Stimulated activated effector memory CD8-positive, alpha-beta T cell treated with anti-CD3 and anti-CD28 coated beads, Interleukin-12 subunit alpha, Interleukin-12 subunit beta, amount 100 ng/mL, for 72 hours (primary cell): ENCODE measurements at regions not wholly inside any gene's neighbourhood (a gene's known extent, or its start where the extent isn't known, plus 50 kb on each side); places are given as distances from the start of the nearest gene placed in this dataset.

Experiments
- ATAC-seq: fragments of 150-1000 bp; cut with Tn5 transposase; 2 replicates; pipeline ENCODE4 v1.10.0; 2021
- DNase-seq, 2 donors: peaks; one replicate each; pipeline ENCODE4 v3.0.0; 2021 to 2022; ENCODE audit warnings: low spot score in 2 of 2
- H3K27ac Mint-ChIP-seq: one replicate; pipeline ENCODE4 v1.8.0; 2022; ENCODE audit warnings: mild to moderate bottlenecking, mixed read lengths
- H3K36me3 Mint-ChIP-seq: one replicate; pipeline ENCODE4 v1.8.0; 2022; ENCODE audit warnings: mild to moderate bottlenecking, mixed read lengths
- H3K4me1 Mint-ChIP-seq: one replicate; pipeline ENCODE4 v1.8.0; 2022; ENCODE audit warnings: mixed read lengths
- H3K4me3 Mint-ChIP-seq: one replicate; pipeline ENCODE4 v1.8.0; 2022; ENCODE audit warnings: mild to moderate bottlenecking, mixed read lengths
- H3K9me3 Mint-ChIP-seq: one replicate; pipeline ENCODE4 v1.8.0; 2022; ENCODE audit warnings: mixed read lengths

DNA sequence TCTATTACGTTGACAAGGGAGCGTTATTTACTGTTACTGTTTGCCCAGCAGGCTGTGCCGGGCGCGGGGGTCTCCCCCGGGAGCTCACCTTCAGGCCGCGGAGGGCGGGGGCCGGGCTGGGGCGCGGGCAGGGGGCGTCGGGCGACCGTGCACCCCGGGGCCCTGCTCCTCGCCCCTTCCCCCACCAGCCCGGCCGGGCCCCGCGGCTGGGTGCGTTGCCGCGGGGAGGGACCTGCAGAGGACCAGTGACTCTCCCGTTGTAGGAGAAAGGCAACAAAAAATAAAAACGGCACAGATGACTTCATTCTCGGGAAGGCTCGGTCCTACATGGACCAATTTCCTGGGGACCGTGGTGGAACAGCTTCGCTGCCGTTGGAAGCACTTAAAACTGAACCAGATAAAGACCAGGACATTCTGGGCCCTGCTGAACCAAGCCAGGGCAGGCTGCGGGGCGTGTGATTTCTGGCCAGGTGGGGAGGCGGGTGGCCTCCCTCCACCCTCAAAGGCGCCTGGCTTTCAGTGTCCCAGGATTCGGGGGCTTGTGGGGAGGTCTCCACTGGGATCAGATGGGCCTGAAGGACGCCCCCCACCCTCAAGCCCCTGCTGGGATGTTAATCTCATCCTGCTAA lies 57.4 kb downstream of the IGLL1 start:
- Mint-ChIP-seq H3K36me3 (no peaks in the 10 kb centered on the region), H3K4me1 (no peaks in the 10 kb centered on the region), H3K9me3 (no peaks in the 10 kb centered on the region), H3K27ac (no peak overlapping the region), H3K4me3 (peak overlapping the region; percentile 51)
- ATAC-seq (no peak), DNase-seq (no peak)

DNA sequence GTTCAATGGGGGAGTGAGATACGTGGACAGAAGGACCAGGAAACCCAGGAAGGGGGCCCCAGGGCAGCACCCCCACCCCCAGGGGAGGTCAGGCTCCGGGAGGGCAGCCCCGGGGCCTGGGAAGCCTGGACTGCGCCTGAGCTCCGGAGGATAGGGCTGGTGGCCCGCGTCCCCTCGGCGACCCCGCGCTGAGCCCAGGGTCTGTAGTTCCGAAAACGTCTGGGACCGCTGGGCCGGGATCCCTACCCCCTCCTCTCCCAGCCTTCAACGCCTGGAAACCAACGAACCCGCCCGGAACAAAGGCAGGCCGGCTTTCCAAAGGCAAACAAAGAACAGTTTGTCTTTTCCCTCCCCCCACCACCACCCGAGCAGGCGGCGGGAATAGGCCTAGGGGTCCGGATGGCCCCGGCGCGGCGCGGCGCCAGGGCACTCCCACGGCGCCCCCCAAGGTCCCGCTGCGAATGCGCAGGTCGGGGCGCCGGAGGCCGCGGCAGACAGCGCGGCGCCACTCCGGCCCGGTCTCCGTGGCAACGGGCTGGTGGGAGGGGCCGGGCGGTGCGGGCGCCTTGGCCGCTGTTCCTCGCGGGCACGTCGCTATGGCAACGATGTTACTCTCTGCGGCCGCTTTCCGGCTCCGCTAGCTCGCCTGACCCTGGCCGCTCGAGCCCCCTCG lies 58.5 kb downstream of the IGLL1 start:
- peak overlapping the region; percentile 50 for H3K27ac Mint-ChIP-seq
- ATAC-seq (peak; percentile 92), DNase-seq (peak; percentile 71 to 85)
- H3K4me3 Mint-ChIP-seq = peak overlapping the region; percentile 51
- H3K36me3 Mint-ChIP-seq = no peaks in the 10 kb centered on the region
- no peaks in the 10 kb centered on the region for H3K9me3 Mint-ChIP-seq
- no peaks in the 10 kb centered on the region for H3K4me1 Mint-ChIP-seq

DNA sequence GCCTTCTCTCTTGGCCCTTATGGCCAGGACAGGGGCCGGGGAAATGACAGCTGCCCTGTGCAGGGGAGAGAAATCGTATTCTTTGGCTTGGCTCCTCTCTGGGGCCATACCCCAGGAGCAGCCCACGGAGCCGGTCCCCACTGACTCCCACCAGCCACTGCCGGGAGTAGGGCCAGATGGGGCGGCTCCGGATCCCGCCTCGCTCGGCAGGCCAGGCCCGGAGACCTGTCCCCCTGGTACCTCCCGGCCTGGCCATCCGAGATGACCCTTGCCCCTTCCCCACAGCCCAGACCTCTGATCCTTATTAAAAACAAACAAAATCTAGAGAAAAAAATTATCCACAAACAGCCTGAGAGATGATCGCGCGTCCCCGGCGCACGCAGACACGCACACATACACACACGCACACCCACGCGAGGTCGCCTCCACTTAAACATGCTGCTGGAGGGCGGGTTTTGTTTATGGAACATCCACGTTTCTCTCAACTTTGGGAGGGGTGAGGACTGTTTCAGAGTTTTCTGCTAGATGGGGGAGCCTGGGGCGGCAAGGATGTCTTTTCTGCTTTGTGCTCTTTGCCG lies 59.1 kb downstream of the IGLL1 start:
- H3K27ac Mint-ChIP-seq = peak overlapping the region; percentile 34
- no peaks in the 10 kb centered on the region for H3K4me1 Mint-ChIP-seq
- ATAC-seq = no peak
- no peaks in the 10 kb centered on the region for H3K9me3 Mint-ChIP-seq
- peak overlapping the region; percentile 45 for H3K4me3 Mint-ChIP-seq
- H3K36me3 Mint-ChIP-seq = no peaks in the 10 kb centered on the region
- no peak for DNase-seq

DNA sequence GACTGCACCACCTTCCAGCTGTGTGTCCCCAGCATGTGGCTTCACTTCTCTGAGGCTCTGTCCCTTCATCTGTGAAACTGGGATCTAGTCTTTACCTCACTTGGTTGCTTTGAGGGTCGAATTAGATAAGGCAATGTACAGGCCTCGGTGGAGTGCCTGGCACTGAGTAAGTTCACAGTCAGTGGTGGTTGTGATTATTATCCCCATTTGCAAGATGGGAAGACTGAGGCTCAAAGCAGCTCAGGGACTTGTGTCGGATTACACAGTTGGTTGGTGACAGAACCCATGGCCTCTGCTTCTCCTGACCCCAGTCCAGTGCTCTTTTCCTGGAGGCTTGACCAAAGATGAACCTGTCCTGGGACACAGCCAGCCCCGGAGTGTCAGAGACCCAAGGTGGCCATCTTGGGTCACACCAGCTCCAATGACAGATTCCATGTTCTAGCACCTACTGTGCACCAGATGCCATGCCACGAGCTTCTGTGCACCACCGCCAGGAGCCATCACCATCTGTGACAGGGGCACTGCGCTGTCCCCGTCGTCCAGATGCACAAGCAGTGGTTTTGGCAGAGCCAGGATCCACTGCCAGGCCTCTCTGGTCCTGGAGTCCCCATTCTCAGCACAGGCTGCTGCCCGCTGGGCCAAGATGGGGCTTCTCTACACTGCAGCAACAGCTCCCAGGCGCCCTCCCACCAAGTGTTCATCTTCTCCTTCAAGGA lies 60.5 kb downstream of the IGLL1 start:
- no peaks in the 10 kb centered on the region for H3K4me1 Mint-ChIP-seq
- H3K9me3 Mint-ChIP-seq = no peaks in the 10 kb centered on the region
- DNase-seq (no peak), ATAC-seq (no peak)
- no peaks in the 10 kb centered on the region for H3K36me3 Mint-ChIP-seq
- no peak overlapping the region for H3K4me3 Mint-ChIP-seq
- H3K27ac Mint-ChIP-seq = no peak overlapping the region

DNA sequence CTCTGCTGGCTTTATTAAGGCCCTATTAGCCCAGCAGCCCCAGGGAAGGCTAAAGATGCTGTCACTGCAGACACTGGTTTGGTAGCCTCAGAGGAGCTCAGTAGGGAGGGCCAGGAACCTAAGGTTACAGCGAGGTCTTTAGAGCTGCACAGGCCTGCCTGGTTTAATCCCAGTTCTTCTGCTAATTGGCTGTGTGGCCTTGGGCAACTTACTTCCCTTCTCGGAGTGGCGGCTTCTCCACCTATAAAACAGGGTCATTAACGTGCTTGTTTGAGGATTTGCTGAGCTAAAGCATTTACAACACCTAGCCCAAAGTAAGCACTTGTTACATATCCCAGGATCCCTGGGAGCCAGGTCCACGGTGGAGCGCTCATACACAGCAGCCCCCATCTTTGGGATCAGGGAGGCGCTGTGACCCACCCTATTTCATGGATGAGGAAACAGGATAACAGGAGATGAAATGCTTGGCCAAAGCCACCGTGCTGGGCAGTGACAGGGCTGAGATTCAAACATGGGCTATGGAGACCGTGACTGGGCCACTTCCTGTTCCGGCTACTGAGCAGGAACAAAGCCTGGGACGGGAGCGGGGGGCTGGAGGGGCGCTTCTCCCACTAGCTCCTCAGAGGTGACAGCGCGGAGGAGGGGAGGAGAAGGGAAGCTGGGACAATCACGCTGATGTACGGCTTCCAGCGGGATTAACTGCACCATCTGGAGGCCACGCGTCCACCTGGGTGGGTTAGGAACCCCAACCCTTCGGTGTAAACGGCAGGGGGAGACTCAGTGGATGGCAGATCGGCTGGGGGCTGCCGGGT lies 61.5 kb downstream of the IGLL1 start:
- DNase-seq (no peak), ATAC-seq (no peak)
- Mint-ChIP-seq H3K4me1 (no peaks in the 10 kb centered on the region), H3K27ac (no peak overlapping the region), H3K36me3 (no peaks in the 10 kb centered on the region), H3K4me3 (no peak overlapping the region), H3K9me3 (no peaks in the 10 kb centered on the region)

DNA sequence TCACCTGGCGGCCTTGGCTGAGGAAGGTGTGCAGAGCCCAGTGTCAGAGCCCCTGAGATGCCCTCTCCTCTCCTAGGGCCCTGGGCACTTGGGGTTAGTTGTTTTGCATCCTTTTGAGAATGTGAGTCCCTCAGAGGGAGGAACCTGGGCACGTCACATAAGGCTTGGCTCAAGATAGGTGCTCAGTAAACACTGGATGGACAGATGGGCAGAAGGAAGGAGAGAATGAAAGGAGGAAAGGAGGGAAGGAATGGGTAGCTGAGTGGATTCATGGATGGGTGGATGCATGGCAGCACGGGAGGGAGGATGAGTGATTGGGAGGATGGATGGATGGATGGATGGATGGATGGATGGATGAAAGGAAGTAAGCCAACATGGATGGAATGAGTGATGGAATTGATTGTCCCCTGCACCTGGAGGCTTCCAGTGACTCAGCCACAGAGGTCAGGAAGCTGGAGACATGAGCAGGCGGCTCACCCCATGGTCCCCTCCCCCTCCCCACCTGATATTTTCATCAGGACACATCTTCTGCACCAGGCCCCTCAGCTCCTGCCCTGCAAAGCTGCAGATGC lies 62.2 kb downstream of the IGLL1 start:
- H3K27ac Mint-ChIP-seq = no peak overlapping the region
- no peaks in the 10 kb centered on the region for H3K9me3 Mint-ChIP-seq
- no peak overlapping the region for H3K4me3 Mint-ChIP-seq
- ATAC-seq (no peak), DNase-seq (no peak)
- H3K36me3 Mint-ChIP-seq = no peaks in the 10 kb centered on the region
- H3K4me1 Mint-ChIP-seq = no peaks in the 10 kb centered on the region

DNA sequence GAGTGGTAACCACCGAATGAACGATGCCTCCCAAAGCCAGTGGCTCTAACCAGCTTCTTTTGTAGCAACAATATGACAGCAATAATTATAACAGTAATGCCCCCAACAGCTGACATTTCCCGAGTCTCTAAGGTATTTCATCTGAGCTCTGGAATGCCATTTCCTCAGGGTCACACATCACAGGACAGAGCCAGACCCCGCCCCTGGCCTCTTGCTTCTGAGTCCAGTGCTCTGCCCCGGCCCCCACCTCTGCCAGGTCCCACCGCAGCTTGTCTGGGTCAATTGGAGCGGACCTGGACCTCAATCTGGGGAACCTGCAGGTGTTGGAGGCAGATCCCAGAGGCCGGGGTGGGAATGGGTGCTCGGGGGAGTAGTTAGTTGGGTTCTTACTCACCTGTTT lies 63.8 kb downstream of the IGLL1 start:
- no peaks in the 10 kb centered on the region for H3K9me3 Mint-ChIP-seq
- H3K4me3 Mint-ChIP-seq = no peak overlapping the region
- ATAC-seq (no peak), DNase-seq (no peak)
- no peak overlapping the region for H3K27ac Mint-ChIP-seq
- H3K4me1 Mint-ChIP-seq = no peaks in the 10 kb centered on the region
- no peaks in the 10 kb centered on the region for H3K36me3 Mint-ChIP-seq

DNA sequence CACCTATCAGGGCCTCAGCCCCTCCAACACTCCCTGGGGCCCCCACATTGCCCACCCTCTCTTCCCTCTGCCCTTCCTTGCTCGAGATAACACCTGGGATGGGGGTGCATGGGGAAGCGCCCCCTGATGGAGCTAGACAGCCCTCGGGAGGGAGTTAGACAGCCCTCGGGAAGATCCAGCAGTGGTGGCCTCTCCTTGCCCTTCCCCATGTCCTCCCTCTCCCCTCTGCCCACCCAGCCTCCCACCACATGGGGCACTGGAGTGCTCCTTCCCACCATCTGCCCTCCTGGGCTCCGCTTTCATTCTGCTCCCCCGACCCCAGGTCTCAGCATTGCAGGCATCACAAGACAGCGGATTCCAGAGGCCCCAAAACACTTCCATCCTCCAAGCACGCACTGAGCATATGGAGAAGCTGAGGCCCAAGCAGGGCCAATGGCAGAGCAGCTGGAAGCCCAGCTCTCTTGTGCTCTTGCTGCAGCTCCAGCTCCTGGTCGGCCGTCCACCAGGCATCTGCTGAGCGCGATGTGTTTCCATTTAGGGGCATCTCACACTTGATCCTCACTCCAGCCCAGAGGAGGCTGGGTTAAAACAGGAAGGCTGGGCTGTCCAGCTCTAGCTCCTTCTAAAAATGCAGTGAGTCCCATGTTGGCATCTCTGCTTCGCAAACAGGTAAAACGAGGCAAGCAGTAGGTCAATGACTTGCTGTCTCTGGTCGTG lies 65.6 kb downstream of the IGLL1 start:
- ATAC-seq (no peak), DNase-seq (no peak)
- H3K4me3 Mint-ChIP-seq = no peak overlapping the region
- H3K27ac Mint-ChIP-seq = no peak overlapping the region
- H3K9me3 Mint-ChIP-seq = no peaks in the 10 kb centered on the region
- no peaks in the 10 kb centered on the region for H3K4me1 Mint-ChIP-seq
- H3K36me3 Mint-ChIP-seq = no peaks in the 10 kb centered on the region

DNA sequence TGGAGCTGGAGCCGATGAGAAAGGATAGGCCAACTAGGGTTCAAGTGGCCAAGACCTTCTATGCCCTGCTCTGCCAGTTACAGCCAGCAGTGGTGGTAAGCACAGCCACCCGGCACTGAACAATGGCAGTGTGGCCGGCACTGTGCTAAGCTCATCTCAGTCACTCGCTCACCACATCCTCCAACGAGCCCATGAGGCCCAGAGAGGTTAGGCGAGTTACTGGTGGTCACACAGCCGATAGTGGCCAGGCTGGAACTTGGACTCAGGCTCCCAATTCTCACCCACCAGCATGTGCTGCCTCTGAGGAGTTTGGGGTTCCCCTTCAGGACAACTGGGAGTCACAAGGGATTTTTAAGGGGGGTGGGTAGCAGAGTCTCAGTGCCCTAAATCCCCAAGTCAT lies 66.4 kb downstream of the IGLL1 start:
- peak; percentile 9 for ATAC-seq

DNA sequence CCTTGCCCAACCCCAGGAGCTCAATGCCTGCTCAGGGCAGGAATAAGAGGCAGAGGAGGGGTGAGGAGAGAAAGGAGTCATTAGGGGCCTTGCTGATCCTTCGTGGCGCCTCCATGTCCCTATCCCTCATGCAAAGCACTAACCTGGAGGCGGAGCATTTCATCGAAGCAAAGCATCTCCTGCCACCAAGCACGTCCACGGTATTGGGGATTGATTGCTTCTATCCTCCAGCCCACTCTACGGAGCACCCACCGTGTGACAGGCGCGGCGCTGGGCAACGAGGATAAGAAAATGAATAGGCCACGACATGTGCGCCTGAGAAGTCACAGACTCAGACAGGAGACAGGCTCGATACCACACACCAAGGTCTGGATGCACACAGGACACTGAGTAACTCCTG lies 67.0 kb downstream of the IGLL1 start:
- ATAC-seq (no peak), DNase-seq (no peak)
- H3K4me1 Mint-ChIP-seq = no peaks in the 10 kb centered on the region
- H3K36me3 Mint-ChIP-seq = no peaks in the 10 kb centered on the region
- H3K9me3 Mint-ChIP-seq = no peaks in the 10 kb centered on the region
- H3K27ac Mint-ChIP-seq = no peak overlapping the region
- H3K4me3 Mint-ChIP-seq = no peak overlapping the region

More for the DNA sequence above, 66.4 kb downstream of the IGLL1 start:
- Mint-ChIP-seq H3K36me3 (no peaks in the 10 kb centered on the region), H3K9me3 (no peaks in the 10 kb centered on the region), H3K4me3 (no peak overlapping the region), H3K4me1 (no peaks in the 10 kb centered on the region), H3K27ac (no peak overlapping the region)
- no peak for DNase-seq

DNA sequence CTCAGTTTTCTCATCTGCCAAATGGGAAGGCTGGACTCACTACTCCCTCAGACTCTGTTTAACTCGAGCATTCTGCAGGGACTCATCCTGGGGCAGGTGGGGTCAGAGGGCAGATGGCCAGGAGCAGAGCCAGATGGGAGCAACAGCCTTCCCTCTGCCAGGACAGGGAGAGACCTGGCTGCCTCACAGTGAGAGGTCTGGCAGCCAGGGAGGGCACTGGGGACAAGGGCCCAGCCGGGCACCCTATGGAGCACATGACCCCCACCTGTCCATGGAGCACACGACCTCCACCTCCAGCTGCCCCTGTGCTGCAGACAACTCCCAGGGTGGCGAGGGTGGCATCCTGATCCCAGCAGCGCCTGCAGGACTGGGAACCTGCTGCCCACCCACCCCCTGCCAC lies 67.4 kb downstream of the IGLL1 start:
- DNase-seq (no peak), ATAC-seq (peak; percentile 31)
- H3K36me3 Mint-ChIP-seq = no peaks in the 10 kb centered on the region
- no peak overlapping the region for H3K4me3 Mint-ChIP-seq
- H3K9me3 Mint-ChIP-seq = no peaks in the 10 kb centered on the region
- no peak overlapping the region for H3K27ac Mint-ChIP-seq
- no peaks in the 10 kb centered on the region for H3K4me1 Mint-ChIP-seq

DNA sequence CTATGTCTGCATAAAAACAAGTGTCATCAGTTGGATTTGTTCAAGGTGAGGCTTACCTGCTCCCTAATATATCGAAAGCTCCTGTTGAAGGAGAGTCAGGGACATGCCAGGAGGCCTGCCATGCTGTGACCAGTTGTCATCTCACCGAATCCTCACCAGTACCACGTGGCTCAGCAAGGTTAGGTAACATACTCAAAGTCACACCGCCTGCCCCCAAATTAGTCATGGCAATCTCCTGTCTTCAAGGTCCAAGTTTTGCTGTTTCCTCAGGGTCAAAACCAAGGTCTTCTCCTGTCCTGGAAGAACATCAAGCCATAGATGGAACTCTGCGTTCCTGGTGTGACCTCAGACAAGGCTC lies 67.8 kb downstream of the IGLL1 start:
- Mint-ChIP-seq H3K36me3 (no peaks in the 10 kb centered on the region), H3K4me3 (no peak overlapping the region), H3K27ac (no peak overlapping the region), H3K9me3 (no peaks in the 10 kb centered on the region), H3K4me1 (no peaks in the 10 kb centered on the region)
- no peak for DNase-seq
- no peak for ATAC-seq

DNA sequence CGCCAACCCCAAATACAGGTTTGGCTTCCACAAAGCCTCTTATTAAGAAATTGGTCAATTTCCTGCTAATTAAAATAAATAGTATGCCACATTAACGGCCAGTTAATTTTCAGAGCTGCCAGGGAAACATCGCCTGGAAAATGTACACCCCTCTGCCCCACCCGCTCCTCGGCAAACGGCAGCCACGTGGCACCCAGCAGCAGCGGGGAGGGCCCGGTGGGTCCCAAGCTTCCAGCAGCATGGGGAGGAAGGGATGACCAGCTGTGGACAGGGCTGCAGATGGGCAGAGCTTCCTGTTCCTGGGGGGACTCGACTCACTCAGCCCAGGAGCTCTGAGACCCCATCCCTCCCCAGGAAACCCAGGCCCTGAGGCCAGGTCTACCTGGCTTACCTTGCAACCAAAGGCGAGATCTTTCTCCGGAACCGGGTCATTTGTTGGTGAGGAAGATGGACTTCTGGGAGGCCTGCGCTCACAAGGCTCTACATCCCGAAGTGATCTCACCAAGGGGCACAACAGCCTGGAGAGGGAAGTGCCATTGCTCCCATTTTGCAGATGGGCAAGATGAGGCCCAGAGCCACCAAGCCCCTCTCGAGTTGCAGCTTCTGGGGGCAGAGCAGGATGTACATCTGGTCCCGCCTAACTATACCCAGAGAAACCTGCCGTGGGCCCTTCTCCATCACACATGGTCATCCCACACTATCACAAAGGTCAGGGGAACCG lies 68.3 kb downstream of the IGLL1 start:
- no peak for ATAC-seq
- Mint-ChIP-seq H3K36me3 (no peaks in the 10 kb centered on the region), H3K9me3 (no peaks in the 10 kb centered on the region), H3K27ac (no peak overlapping the region), H3K4me3 (no peak overlapping the region), H3K4me1 (no peaks in the 10 kb centered on the region)
- no peak for DNase-seq
